Cardiac fibroblast (primary cell): ENCODE measurements at regions not wholly inside any gene's neighbourhood (a gene's known extent, or its start where the extent isn't known, plus 50 kb on each side); places are given as distances from the start of the nearest gene placed in this dataset.

Experiments used
- DNase-seq, 2 donors: peaks; one replicate each; pipeline versions ENCODE4 v3.0.0 to v3.0.0-alpha.2; 2010; ENCODE audit warnings: low read depth in 2 of 2
- H3K4me3 ChIP-seq, 2 donors: replicated peaks in 1 of 2; 1 replicate in 1 of 2; 2 replicates in 1 of 2; pipeline ENCODE4 v1.5.1; 2011; ENCODE audit warnings: low read depth in 2 of 2, low read length in 2 of 2, mild to moderate bottlenecking in 2 of 2, moderate library complexity in 1 of 2
- TF ChIP-seq, protein P1 (sequence below): IDR thresholded peaks from one replicate; pipeline ENCODE4 v1.5.1; 2011; ENCODE audit warnings: low read depth, mild to moderate bottlenecking, low read length, inconsistent platforms

DNA sequence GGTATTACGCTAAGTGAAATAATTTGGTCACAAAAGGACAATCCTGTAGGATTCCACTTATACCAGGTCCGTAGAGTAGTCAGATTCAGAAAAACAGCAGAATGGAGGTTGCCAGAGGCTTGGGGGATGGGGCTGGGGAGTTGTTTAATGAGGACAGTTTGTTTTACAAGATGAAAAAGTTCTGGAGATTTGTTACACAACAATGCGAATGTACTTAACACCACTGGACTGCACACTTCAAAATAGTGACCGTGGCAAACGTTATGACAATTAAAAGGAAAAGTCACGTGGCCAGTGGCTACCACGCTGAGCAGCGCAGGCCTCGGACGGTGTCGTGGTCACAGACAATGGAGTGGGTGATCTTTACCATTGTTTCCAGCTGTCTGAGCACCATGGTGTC lies 338.1 kb downstream of the SEC14L1 start:
- TF ChIP-seq, protein P1, sequence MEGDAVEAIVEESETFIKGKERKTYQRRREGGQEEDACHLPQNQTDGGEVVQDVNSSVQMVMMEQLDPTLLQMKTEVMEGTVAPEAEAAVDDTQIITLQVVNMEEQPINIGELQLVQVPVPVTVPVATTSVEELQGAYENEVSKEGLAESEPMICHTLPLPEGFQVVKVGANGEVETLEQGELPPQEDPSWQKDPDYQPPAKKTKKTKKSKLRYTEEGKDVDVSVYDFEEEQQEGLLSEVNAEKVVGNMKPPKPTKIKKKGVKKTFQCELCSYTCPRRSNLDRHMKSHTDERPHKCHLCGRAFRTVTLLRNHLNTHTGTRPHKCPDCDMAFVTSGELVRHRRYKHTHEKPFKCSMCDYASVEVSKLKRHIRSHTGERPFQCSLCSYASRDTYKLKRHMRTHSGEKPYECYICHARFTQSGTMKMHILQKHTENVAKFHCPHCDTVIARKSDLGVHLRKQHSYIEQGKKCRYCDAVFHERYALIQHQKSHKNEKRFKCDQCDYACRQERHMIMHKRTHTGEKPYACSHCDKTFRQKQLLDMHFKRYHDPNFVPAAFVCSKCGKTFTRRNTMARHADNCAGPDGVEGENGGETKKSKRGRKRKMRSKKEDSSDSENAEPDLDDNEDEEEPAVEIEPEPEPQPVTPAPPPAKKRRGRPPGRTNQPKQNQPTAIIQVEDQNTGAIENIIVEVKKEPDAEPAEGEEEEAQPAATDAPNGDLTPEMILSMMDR = no peak
- H3K4me3 ChIP-seq = no peak overlapping the region
- no peak for DNase-seq

DNA sequence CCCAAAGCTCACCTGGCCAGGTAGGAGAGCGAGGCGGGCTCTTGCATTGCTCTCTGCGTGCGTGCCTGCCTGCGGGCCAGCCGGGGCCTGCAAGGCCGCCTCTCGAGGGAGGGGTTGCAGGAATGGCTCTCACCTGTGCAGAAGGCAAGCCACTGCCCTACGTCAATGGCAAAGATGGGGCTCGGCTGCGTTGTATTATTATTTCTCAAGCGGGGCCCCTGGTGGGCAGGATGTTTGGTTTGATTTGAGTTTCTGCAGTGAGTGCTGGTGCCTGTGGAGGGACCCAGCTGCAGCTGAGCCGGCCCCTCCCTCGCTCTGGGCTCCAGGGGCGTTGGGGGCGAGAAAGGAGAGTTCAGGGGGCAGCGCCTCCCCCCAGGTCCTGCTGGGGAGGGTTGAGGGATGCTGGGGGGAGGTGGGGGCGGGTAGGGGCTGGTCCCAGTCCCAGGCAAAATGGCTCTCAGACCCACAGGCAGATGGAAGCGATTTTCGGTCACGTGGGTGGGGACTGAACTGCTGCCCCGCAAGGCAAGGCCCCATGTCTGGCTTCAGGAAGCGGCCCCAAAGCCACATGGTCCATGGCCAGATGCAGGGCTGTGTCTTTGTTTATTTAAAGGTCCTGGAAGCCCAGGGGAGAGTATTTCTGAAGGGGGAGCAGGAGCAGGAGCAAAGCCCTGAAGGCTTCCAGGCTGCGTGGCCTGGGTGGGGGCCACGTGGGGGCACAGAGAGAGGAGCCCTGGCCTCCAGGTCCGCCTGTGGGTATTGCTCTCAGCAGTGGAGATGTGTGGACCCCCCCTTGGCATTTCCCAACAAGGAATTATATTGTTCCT lies 338.8 kb downstream of the SEC14L1 start:
- TF ChIP-seq, protein P1 = no peak
- no peak overlapping the region for H3K4me3 ChIP-seq
- DNase-seq = no peak

DNA sequence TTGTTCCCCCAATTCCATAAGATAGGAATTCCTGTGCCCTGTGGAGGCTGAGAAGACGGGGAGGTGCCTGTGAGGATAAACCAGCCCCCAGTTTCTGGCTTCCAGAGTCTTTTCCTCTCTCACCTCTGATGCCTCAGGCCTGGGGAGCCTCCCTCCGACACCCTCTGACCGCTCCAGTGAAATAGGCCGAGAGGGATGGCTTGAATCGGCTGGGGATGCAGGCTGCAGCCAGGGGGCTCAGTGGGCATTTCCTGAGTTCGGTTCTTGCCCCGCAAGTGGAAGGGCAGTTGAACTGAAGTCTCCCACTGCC lies 339.4 kb downstream of the SEC14L1 start:
- no peak overlapping the region for H3K4me3 ChIP-seq
- DNase-seq = no peak
- TF ChIP-seq, protein P1 = no peak

DNA sequence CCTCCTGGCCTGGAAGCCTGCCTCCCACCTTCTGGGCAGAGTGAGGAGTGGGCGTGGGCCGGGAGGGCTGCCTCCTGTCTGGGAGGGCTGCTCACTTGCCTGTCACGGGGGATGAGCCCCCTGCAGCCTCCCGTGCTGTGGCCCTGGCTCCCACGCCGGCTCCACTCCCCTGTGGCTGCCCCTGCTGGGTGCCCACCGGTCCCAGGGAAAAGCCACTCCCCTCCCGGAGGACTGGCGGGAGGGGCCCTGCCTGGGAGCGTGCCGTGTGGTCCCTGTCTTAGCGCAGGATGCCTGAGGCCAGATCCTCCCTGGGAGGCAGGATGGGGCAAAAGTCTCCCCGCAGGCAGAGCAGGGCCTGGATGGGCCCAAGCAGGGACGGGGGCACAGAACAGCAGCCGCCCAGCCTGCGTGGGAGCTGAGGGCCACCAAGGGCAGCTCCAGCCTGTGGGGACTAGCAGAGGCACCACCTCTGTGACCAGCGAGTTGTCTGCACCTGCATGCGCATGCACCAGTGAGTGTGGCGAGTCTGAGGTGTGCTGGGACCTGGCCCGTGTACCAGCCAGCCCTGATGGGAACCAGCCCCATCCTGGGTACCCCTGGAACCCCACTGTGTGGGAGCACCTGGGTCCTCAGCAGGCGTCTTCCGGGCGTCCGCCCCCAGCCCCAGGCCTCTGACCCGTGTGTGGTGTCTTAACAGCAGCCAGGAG lies 339.9 kb downstream of the SEC14L1 start:
- H3K4me3 ChIP-seq = no peak overlapping the region
- DNase-seq = no peak
- TF ChIP-seq, protein P1 = no peak

DNA sequence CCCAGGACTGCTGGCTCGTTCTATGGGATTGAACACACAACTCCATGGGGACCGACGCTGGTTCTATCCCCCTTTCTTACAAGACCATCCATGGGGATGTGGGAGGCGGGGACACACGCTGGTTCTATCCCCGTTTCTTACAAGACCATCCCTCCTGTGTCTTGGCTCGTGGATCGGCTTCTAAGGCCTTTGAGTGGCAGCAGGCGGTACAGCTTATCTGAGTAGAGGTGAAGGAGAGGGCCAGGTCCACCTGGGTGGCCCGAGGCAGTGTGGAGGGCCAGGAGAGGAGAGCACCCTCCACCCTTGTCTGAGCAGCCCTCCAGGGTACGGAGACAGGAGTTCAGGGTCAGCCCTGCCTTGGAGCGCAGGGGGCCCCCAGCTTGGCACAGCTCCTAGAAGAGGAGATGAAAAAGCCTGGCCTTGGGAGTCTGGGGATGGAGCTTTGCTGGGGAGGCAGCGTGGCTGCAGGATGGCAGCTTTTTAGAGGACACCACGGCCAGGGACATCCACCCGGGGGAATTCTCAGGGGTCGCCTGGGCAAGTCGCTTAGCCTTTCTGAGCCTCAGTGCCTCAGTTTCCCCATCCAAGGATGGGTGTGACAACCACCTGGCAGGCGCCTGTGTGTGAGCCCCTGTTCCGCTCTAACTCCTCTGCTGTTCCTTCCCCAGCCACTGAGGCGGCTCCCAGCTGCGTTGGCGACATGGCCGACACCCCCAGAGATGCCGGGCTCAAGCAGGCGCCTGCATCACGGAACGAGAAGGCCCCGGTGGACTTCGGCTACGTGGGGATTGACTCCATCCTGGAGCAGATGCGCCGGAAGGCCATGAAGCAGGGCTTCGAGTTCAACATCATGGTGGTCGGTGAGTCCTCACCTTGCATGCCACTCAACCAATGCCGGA lies 341.0 kb downstream of the SEC14L1 start:
- DNase-seq = no peak
- TF ChIP-seq, protein P1 = no peak

DNA sequence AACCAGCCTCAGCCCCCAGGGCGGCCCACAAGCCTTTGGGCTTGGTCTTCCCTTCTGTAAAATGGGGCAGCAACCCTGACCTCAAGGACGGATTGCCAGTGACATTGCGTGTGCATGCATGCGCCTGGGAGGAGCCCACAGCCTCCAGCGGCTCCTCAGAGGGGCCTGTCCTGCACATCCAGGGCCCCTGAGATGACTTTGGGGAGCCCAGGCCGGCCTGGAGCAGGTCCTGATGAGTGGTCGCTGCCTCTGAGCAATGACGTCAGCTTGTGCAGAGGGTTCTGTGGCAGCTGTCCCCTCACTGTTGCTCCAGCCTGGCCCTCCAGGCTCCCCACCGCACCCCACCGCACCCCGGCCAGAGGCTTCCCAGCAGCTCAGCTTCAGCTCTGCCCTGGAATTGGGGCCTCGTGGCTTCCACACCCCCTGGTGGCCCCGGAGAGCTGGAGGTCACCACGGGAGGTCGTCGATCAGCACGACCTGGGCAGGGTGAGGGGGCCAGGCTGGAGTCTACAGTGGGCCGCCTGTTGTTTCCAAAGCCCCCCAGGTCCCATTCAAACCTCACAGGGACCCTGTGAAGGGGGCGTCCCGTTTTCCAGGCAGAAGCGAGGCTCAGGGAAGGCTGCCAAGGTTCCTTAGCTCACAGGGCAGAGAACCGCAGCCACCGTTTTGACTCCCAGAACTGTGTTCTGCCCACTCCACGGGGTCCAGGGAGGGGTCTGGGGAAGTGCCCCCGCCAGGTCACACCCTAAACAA lies 341.8 kb downstream of the SEC14L1 start:
- TF ChIP-seq, protein P1 = no peak
- H3K4me3 ChIP-seq = no peak overlapping the region
- no peak for DNase-seq

More for the DNA sequence above, 341.0 kb downstream of the SEC14L1 start:
- H3K4me3 ChIP-seq = no peak overlapping the region
